Right cardiac atrium (tissue), 5 donors: ENCODE measurements at regions not wholly inside any gene's neighbourhood (a gene's known extent, or its start where the extent isn't known, plus 50 kb on each side); places are given as distances from the start of the nearest gene placed in this dataset.
"Not testable (repeated sequence)": the region's sequence is repeated elsewhere in the genome, so short reads cannot be mapped to it uniquely, and the experiment has no call there.

Experiments
- ATAC-seq, 2 donors: fragments of 200-7000 bp; cut with Tn5 transposase; one replicate each; pipeline versions ENCODE4 v1.8.0 to v1.9.1; 2020; ENCODE audit warnings: moderate library complexity in 2 of 2, mild to moderate bottlenecking in 1 of 2
- DNase-seq, 3 donors: peaks; one replicate each; pipeline ENCODE4 v3.0.0-alpha.2; 2020
- H3K27ac ChIP-seq: one replicate; pipeline ENCODE4 v1.5.1; 2013; ENCODE audit warnings: mild to moderate bottlenecking, low read length, control low read depth, moderate library complexity
- H3K27me3 ChIP-seq: one replicate; pipeline ENCODE4 v1.6.1; 2013; ENCODE audit not compliant: control insufficient read depth, insufficient read depth
- H3K4me1 ChIP-seq: one replicate; pipeline ENCODE4 v1.6.1; 2013; ENCODE audit warnings: low read length; ENCODE audit not compliant: control insufficient read depth, insufficient read depth
- H3K4me3 ChIP-seq: one replicate; pipeline ENCODE4 v1.5.1; 2013; ENCODE audit warnings: low read length, control low read depth
- H3K9me3 ChIP-seq: one replicate; pipeline ENCODE4 v1.6.1; 2013; ENCODE audit warnings: low read length; ENCODE audit not compliant: control insufficient read depth
- WGBS: extraction: QIAGEN DNeasy Blood & Tissue Kit; methylation state at CpG from one replicate; pipeline ENCODE4 v1.1.7; 2013; 5-methylcytosine and 5-hydroxymethylcytosine counted together
- intact Hi-C, 4 donors: fragments of 100-400 bp; cut with DNase I; formaldehyde crosslinking; loops; one replicate each; pipeline versions ENCODE4 v1.11.0 to v1.14.0; 2022 to 2023
- donor health status: healthy with polysubstance abuse.
- donor health status: DM: no; HTN: yes; CAD: no.
- donor health status: DM: no; HTN: no; CAD: no.
- donor health status: DM: no; HTN: yes; CAD: no; lungs with severe emphysema.
- donor health status: DM: yes; HTN: yes; CAD: no.

DNA sequence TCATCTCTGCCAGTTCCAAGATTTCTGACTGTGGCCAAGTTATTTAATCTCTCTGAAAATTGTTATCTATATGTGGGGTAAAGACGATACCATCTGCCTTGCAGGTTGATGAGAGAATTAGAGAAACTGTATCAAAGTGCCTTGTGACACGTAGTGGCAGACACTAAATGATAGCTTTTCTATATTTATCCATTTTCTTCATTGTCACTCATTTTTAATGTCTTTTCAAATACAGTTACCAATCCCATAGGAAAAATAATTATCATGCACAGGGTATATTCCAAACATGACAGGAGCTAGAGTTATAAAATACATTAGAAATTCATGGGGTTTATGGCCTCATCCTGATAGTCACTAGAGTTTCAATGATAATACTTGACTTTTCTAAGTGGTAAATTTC, 95.6 kb upstream of the NOL4 start:
- Histone ChIP-seq H3K4me3 (no peak overlapping the region), H3K9me3 (no peaks in the 10 kb centered on the region), H3K27me3 (no peaks in the 10 kb centered on the region), H3K4me1 (no peaks in the 10 kb centered on the region), H3K27ac (no peak overlapping the region)
- ATAC-seq, result no peak
- DNase-seq, result no peak
- 66% methylated on average over 2 of the region's 2 CpGs for WGBS
- intact Hi-C loops, result loop anchor here in 2 of 4 donors (10.0 kb wide), 1 partner anchor 195 kb away; no protein-coding TSS in a partner anchor

DNA sequence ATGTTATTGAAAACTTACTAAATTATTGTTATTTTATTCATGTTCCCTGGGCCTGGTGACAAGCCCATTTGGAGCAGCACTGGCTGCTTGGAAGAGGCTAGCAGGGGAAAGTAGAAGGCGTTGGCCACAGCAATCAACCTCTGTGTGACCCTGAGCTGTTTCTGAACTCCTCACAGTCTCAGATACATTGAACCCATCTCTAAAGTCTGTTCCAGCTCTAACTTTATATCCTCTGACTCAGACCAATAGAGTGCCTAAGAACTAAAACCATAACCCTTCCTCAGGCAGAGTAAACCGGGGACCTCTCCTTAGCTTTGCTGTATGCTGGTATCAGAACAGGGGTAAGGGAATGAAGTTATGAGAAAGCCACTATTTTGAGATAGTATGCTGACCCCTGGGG, 96.4 kb upstream of the NOL4 start:
- WGBS, result 68% methylated on average over 2 of the region's 2 CpGs
- Histone ChIP-seq H3K4me3 (no peak overlapping the region), H3K9me3 (no peaks in the 10 kb centered on the region), H3K27ac (no peak overlapping the region), H3K4me1 (no peaks in the 10 kb centered on the region), H3K27me3 (no peaks in the 10 kb centered on the region)
- DNase-seq (no peak), ATAC-seq (no peak)
- intact Hi-C loops, result loop anchor here in 2 of 4 donors (10.0 kb wide), 1 partner anchor 196 kb away; no protein-coding TSS in a partner anchor

DNA sequence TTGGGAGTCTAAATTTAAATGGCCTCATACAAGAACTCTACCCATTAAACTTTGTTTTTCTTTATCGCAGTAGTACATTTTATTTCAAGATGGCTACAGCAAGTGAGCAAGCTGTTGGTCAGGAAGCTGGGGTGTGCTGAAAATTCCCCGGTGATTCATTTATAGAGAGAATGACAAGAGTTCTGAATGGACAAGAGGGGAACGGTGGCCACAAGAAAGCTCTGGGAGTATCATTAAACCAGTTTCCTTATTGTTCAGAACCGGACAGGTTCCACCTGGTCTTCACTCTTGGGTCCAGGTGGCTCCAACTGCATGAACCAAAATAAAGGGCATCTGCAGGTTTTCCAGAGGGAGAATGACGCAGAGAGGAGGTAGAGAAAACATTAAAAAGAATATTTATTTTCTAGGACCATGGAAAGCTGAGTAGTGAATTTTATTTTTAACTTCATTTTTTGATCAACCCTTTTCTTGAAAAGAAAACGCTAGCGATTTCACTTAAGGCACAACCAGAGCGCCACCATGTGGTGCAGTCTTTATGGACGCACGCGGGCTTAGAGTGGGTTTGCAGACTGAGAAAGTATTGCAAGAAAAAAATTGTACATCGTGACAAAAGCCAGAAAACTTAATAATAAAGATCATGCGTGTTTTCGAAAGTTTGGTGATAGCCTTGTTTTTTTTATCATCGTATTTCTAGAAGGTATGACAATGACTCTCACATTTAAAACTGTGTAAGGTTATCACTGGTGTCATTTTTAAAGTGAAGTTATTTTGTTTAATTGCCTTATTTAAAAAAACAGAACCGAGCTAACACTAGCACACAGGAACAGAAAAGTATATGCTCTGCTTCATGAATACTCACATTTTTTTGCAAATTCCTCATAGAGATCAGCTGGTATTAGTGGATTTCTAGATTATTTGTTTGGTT, 97.9 kb upstream of the NOL4 start:
- Histone ChIP-seq H3K27me3 (no peaks in the 10 kb centered on the region), H3K27ac (no peak overlapping the region), H3K4me1 (no peaks in the 10 kb centered on the region), H3K4me3 (peak overlapping the region; percentile 28), H3K9me3 (no peaks in the 10 kb centered on the region)
- intact Hi-C loops, result loop anchor here in 2 of 4 donors (10.0 kb wide), 1 partner anchor 198 kb away; no protein-coding TSS in a partner anchor
- ATAC-seq (no peak), DNase-seq (peak; percentile 44 to 73 (median 57))
- 20% methylated on average over 16 of the region's 16 CpGs for WGBS

DNA sequence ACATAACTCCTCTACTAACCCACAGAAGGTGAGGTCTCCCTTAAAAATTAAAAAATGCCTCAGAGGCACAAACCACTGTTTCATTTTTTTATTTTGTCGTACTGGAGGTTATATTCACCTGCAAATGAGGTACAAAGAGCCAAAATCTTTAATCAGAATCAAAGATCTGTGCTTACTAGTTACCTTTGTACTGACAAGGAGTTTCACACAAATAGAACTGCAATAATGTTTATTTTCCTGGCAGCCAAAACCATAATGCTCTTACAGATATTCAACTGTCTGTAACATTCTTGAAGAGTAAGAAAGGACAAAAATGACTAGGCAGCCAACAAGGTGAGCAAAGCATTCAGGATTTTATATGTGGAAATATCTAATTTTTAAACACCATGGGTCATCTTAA, 105.1 kb upstream of the NOL4 start:
- ATAC-seq (no peak), DNase-seq (no peak)
- no peaks in the 10 kb centered on the region for H3K9me3 ChIP-seq
- no peak overlapping the region for H3K27ac ChIP-seq
- H3K4me3 ChIP-seq, result no peak overlapping the region
- no peaks in the 10 kb centered on the region for H3K4me1 ChIP-seq
- H3K27me3 ChIP-seq, result no peaks in the 10 kb centered on the region
- intact Hi-C loops, result loop anchor here in 2 of 4 donors (10.0 kb wide), 1 partner anchor 205 kb away; no protein-coding TSS in a partner anchor
- WGBS, result 79% methylated on average over 1 of the region's 1 CpG

DNA sequence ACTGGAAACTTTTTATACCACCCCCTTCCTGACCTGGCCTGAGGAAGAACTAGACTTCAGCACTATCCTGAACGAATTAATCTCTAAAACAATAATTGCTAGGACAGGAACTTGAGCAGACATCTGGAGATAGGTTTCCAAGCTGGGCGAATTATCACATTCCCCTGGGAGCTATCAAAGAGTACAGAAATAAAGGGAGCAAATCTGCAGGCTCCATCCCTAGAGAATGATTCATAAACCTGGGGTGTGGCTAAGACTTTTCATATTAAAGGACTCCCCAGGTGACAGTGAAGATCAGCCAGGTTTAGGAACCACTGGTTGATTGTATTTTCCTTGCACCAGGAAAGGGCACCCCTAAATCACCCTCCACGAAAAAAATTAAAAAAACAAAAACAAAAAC, 105.6 kb upstream of the NOL4 start:
- H3K4me1 ChIP-seq, result no peaks in the 10 kb centered on the region
- WGBS, result 35% methylated on average over 3 of the region's 3 CpGs
- ATAC-seq (no peak), DNase-seq (no peak)
- H3K4me3 ChIP-seq, result no peak overlapping the region
- H3K27me3 ChIP-seq, result no peaks in the 10 kb centered on the region
- intact Hi-C loops, result no loop called here
- H3K9me3 ChIP-seq, result no peaks in the 10 kb centered on the region
- no peak overlapping the region for H3K27ac ChIP-seq

DNA sequence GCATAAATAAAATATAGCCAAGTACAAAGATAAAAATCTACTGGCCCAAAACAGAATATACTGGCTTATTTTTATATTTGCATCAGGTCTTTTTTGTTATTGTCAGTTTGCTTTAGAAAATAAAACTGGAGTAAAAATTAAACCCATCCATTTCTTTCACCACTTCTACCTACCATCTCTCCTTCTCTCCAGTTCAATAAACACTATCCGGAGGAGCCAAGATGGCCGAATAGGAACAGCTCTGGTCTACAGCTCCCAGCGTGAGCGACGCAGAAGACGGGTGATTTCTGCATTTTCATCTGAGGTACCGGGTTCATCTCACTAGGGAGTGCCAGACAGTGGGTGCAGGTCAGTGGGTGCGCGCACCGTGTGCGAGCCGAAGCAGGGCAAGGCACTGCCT, 106.2 kb upstream of the NOL4 start:
- intact Hi-C loops, result not testable (repeated sequence)
- WGBS, result 95% methylated on average over 12 of the region's 12 CpGs

DNA sequence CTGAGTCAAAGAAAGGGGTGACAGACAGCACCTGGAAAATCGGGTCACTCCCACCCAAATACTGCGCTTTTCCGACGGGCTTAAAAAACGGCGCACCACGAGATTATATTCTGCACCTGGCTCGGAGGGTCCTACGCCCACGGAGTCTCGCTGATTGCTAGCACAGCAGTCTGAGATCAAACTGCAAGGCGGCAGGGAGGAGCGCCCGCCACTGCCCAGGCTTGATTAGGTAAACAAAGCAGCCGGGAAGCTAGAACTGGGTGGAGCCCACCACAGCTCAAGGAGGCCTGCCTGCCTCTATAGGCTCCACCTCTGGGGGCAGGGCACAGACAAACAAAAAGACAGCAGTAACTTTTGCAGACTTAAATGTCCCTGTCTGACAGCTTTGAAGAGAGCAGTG, 106.6 kb upstream of the NOL4 start:
- peak in 1 of 3 donors; percentile 32 for DNase-seq
- H3K4me3 ChIP-seq, intact Hi-C loops, H3K9me3 ChIP-seq, H3K27ac ChIP-seq, H3K27me3 ChIP-seq, ATAC-seq, H3K4me1 ChIP-seq: not testable (repeated sequence)
- 80% methylated on average over 15 of the region's 15 CpGs for WGBS

More for the DNA sequence above, 106.2 kb upstream of the NOL4 start:
- not testable (repeated sequence) for H3K27me3 ChIP-seq, H3K27ac ChIP-seq, H3K4me3 ChIP-seq, DNase-seq, H3K9me3 ChIP-seq, H3K4me1 ChIP-seq, ATAC-seq

DNA sequence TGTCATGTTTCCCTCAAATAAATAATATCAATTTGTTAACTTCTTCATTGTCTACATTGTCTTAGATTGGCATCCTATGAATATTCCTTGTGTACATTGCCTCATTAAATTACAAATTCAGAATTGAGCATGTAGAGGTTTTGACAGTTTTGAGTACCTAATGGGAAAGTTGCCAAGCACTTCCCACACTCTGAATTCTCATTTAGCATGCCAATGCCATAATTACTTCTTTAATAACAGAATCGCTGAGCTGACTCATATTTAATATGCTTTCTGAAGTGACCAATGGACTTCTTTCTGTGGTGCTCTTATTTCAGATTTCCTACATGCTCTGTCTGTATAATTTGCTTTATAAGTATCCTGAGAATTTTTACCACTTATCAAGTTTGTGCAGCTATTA, 114.4 kb upstream of the NOL4 start:
- Histone ChIP-seq H3K4me3 (no peak overlapping the region), H3K27ac (no peak overlapping the region), H3K4me1 (no peaks in the 10 kb centered on the region), H3K27me3 (no peaks in the 10 kb centered on the region), H3K9me3 (no peaks in the 10 kb centered on the region)
- intact Hi-C loops, result no loop called here
- 80% methylated on average over 1 of the region's 1 CpG for WGBS
- DNase-seq (no peak), ATAC-seq (no peak)

DNA sequence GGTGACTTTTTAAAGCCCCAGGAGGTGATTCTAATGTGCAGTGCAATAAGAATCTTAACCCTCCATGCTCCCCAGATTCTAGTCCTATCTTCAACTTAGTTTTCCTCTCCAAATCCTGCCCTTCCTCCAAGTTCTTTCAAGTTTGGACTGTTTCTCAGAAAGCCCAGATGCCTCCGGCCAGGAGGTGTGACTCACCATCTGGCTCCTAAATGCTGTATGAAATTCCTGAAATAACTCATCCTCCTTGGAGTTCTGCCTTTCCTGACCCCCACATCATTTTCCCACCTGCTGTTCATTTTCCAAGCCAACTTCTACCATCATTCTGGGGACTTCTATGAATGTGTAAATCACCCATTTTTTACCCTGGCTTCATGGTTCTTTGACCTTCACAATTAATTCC, 118.2 kb upstream of the NOL4 start:
- intact Hi-C loops, result no loop called here
- H3K4me1 ChIP-seq, result no peaks in the 10 kb centered on the region
- no peak for DNase-seq
- WGBS, result 28% methylated on average over 1 of the region's 1 CpG
- H3K9me3 ChIP-seq, result no peaks in the 10 kb centered on the region
- no peak overlapping the region for H3K27ac ChIP-seq
- no peak for ATAC-seq
- H3K27me3 ChIP-seq, result no peaks in the 10 kb centered on the region
- H3K4me3 ChIP-seq, result no peak overlapping the region

DNA sequence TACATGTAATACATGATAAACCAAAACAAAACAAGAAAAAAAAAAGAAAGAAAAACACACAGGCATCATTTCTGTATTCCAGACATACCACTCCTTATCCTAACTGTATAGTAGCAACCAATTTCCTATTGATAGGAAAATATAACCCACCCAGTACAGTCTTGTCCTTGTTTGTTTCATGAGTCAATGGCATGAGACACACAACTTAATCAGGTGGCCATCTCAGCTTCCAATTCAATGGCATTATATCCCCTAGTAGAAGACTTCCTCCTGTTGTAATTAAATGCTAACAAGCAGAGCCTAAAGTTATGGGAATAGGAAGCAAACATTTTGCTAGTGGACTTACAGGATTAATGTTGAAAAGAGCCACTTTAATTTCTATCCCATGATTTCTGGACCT, 121.0 kb upstream of the NOL4 start:
- Histone ChIP-seq H3K4me1 (no peaks in the 10 kb centered on the region), H3K9me3 (no peaks in the 10 kb centered on the region), H3K4me3 (no peak overlapping the region), H3K27me3 (no peaks in the 10 kb centered on the region), H3K27ac (no peak overlapping the region)
- no peak for ATAC-seq
- intact Hi-C loops, result no loop called here
- no peak for DNase-seq

DNA sequence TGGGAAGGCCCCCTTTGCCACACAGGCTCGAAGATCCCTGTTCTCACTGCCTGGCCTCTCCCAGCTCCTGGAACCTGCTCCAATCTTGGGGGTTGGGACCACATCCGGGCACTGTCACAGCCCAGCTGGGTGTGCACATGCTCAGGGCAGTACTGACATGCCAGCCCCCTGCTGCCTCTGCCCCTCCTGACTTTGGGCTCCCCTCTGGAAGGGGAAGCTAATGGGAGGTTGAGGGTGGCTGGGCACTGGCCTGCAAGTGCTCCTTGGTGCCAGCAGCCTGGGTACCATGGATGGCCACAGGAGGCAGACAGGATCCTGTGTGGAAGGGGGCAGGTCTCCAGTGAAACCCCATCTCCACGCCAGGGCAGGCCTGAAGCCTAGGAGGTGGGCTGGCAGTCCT, 126.1 kb upstream of the NOL4 start:
- DNase-seq, result peak in 1 of 3 donors; percentile 31

More for the DNA sequence above, 126.1 kb upstream of the NOL4 start:
- intact Hi-C loops, result loop anchor here in 3 of 4 donors (5.0 to 10.0 kb wide), 2 partner anchors 434 to 437 kb away; no protein-coding TSS in a partner anchor
- no peak overlapping the region for H3K4me3 ChIP-seq
- 82% methylated on average over 3 of the region's 3 CpGs for WGBS
- no peaks in the 10 kb centered on the region for H3K9me3 ChIP-seq
- H3K27me3 ChIP-seq, result no peaks in the 10 kb centered on the region
- no peak for ATAC-seq
- H3K4me1 ChIP-seq, result no peaks in the 10 kb centered on the region
- no peak overlapping the region for H3K27ac ChIP-seq
